WERI-Rb-1 (cell line): ENCODE measurements at regions not wholly inside any gene's neighbourhood (a gene's known extent, or its start where the extent isn't known, plus 50 kb on each side); places are given as distances from the start of the nearest gene placed in this dataset.
A peak's percentile ranks its signal among the peaks of the same experiment; 100 is the strongest.

Experiments used
- DNase-seq: peaks from one replicate; pipeline ENCODE4 v3.0.0-alpha.2; 2020
- H3K27ac ChIP-seq: fragments of 250-450 bp; sonication (Bioruptor Pico); 2 replicates; pipeline ENCODE4 v1.5.1; 2020; ENCODE audit warnings: mild to moderate bottlenecking, moderate library complexity
- H3K27me3 ChIP-seq: fragments of 250-450 bp; sonication (Bioruptor Pico); 2 replicates; pipeline ENCODE4 v1.5.1; 2021; ENCODE audit warnings: mild to moderate bottlenecking, low read depth, moderate library complexity; ENCODE audit not compliant: insufficient read depth, severe bottlenecking
- H3K36me3 ChIP-seq: fragments of 250-450 bp; sonication (Bioruptor Pico); 2 replicates; pipeline ENCODE4 v1.5.1; 2020; ENCODE audit warnings: mild to moderate bottlenecking, moderate library complexity
- H3K4me3 ChIP-seq: 2 replicates; pipeline ENCODE4 v1.5.1; 2011; ENCODE audit warnings: low read depth, mild to moderate bottlenecking, control low read depth, low read length
- H3K9me3 ChIP-seq: fragments of 250-450 bp; sonication (Bioruptor Pico); 2 replicates; pipeline ENCODE4 v1.5.1; 2021; ENCODE audit warnings: mild to moderate bottlenecking, moderate library complexity; ENCODE audit not compliant: severe bottlenecking
- TF ChIP-seq, protein P1 (sequence below): IDR thresholded peaks from 2 replicates; pipeline ENCODE4 v1.5.1; 2011; ENCODE audit warnings: low read depth, mild to moderate bottlenecking, control low read depth, inconsistent platforms, low read length

DNA sequence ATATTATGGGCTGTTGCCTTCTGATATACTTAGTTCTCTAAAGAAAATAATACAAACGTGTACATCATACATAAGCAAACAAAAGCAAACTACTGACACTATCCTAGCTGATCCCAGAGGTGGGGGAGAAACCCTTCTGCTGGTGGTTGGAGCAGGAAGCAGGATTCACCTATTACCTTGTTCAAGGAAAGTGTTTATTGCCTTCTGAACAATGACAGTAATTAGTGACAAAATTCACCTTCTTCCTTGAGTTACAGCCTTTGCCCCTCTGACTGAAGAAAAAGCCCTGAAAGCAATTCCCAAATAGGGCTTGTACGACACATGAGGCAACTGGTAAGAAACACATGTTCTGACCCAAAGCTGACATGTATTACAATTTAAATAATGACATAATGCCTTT lies 118.8 kb upstream of the AKR1E2 start:
- Histone ChIP-seq H3K36me3 (no peaks in the 10 kb centered on the region), H3K9me3 (no peaks in the 10 kb centered on the region), H3K27ac (no peak overlapping the region), H3K27me3 (no peaks in the 10 kb centered on the region), H3K4me3 (no peak overlapping the region)
- DNase-seq: no peak
- TF ChIP-seq, protein P1, sequence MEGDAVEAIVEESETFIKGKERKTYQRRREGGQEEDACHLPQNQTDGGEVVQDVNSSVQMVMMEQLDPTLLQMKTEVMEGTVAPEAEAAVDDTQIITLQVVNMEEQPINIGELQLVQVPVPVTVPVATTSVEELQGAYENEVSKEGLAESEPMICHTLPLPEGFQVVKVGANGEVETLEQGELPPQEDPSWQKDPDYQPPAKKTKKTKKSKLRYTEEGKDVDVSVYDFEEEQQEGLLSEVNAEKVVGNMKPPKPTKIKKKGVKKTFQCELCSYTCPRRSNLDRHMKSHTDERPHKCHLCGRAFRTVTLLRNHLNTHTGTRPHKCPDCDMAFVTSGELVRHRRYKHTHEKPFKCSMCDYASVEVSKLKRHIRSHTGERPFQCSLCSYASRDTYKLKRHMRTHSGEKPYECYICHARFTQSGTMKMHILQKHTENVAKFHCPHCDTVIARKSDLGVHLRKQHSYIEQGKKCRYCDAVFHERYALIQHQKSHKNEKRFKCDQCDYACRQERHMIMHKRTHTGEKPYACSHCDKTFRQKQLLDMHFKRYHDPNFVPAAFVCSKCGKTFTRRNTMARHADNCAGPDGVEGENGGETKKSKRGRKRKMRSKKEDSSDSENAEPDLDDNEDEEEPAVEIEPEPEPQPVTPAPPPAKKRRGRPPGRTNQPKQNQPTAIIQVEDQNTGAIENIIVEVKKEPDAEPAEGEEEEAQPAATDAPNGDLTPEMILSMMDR: no peak

DNA sequence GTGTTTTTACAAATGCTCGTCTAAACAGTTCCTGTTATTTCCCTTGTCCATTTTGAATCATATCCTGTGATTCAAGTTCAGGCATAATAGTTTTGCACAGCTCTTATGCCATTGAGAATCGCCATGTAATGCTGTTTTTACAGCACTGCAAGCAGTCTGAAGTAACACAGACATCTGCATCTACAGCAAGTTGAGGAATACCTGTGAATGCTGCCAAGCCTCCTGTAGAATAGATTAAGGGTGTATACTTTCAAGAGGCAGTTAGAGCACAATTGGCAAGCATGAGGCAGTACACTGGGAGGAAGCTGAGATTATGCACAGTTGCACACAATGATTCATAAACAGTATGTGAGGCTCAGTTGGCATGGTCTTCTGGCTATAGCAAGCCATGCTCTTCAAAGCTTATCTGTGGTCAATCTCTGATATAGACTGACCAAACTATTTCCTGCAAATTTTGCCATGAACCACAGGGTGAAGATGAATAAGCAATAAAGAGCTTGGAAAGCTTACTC lies 121.9 kb upstream of the AKR1E2 start:
- H3K4me3 ChIP-seq: no peak overlapping the region
- TF ChIP-seq, protein P1: no peak
- H3K9me3 ChIP-seq: no peaks in the 10 kb centered on the region
- H3K27me3 ChIP-seq: no peaks in the 10 kb centered on the region
- DNase-seq: no peak
- no peaks in the 10 kb centered on the region for H3K36me3 ChIP-seq
- no peak overlapping the region for H3K27ac ChIP-seq

DNA sequence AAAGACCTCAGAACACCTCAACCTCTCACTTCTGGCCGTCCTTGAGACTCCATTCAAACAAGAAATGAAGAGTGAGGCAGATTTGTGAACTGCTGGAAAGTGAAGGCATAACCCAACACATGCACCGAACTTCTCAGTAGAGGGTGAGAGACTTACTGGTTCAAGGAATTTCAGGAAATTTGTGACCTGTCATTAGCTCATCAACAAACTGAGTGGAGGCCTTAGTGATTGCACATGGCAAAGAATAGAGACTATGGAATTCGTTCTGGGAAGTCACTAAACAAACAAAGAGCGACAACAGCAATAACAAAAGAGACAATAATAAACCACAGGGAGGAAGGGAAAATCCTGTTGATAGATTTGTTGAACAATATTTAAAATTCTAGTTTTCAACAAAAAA lies 125.0 kb upstream of the AKR1E2 start:
- Histone ChIP-seq H3K27ac (no peak overlapping the region), H3K36me3 (no peaks in the 10 kb centered on the region), H3K4me3 (no peak overlapping the region), H3K9me3 (no peaks in the 10 kb centered on the region), H3K27me3 (no peaks in the 10 kb centered on the region)
- TF ChIP-seq, protein P1: no peak
- no peak for DNase-seq

DNA sequence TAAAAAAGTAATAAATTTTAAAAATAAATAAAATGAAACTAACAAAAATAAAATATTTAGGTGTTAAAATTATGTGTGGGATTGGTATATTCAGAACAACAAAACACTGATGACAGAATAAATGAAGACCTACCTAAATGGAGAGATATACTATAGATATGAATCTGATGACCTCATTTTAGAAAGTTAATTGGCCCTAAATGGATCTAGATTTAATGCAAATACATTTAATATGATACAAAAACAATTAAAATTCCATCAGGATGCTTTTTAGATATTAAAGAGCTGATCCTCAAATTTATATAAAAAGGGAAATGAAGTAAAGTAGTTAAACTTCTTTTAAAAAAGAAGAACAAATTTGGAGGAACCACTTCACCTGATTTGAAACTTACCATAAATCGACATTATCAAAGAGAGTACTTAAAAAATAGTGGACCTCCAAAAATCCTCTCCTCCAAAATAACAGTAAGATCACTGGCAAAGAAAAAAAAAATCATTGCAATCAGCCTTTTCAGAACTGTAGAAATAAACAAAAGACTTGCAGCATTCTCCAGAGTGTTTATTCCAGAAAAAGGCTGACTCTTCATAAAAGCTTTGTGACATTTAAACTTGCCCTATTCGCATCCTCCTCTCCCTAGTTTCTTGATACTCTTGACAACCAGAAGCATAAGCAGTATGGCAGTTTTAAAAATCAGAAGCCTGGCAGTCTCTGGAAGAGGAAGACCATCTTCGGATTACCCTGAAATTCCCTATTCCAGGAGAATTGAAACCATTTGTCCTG lies 125.9 kb upstream of the AKR1E2 start:
- Histone ChIP-seq H3K27ac (no peak overlapping the region), H3K27me3 (no peaks in the 10 kb centered on the region), H3K9me3 (no peaks in the 10 kb centered on the region), H3K36me3 (no peaks in the 10 kb centered on the region), H3K4me3 (no peak overlapping the region)
- TF ChIP-seq, protein P1: no peak
- DNase-seq: no peak

DNA sequence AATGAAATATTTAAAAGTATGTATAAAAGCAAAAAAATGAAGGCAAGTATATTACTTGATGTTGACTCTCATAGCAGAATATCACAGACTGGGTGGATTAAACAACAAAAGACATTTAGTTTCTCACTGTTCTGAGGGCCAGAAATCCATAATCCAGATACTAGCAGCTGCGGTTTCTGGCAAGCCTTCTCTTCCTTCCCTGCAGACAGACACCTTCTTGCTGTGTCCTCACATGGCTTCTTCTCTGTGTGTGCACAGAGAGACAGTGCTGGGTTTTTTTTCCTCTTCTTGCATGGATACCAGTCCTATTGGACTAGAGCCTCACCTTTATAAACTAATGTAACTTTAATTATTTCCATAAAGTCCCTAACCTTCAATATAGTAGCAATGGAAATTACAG lies 127.9 kb upstream of the AKR1E2 start:
- Histone ChIP-seq H3K4me3 (no peak overlapping the region), H3K27me3 (no peaks in the 10 kb centered on the region), H3K9me3 (no peaks in the 10 kb centered on the region), H3K27ac (no peak overlapping the region), H3K36me3 (no peaks in the 10 kb centered on the region)
- TF ChIP-seq, protein P1: no peak
- DNase-seq: peak; percentile 12

DNA sequence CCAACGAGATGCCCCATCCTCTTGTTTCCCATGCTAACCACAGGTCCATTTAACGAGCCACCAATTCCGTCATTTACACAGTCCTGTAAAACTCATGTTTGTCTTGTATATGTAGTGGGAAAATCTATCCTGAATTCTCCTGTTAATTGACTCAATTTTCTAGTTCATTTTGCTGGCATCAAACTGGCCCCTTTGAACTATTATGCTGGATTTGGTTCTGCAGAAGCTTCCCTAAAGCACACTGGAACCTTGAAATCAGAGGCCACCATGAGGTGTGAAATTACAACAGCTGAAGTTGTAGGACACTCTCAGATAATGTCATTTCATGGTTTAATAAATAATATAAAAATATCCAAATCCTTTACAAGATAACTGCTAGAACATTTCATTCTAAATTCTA lies 129.8 kb upstream of the AKR1E2 start:
- DNase-seq: no peak
- TF ChIP-seq, protein P1: no peak
- Histone ChIP-seq H3K36me3 (no peaks in the 10 kb centered on the region), H3K4me3 (no peak overlapping the region), H3K27me3 (no peaks in the 10 kb centered on the region), H3K27ac (no peak overlapping the region), H3K9me3 (no peaks in the 10 kb centered on the region)
